AG04449 (cell line): ENCODE measurements at regions not wholly inside any gene's neighbourhood (a gene's known extent, or its start where the extent isn't known, plus 50 kb on each side); places are given as distances from the start of the nearest gene placed in this dataset.
"Not testable (repeated sequence)": the region's sequence is repeated elsewhere in the genome, so short reads cannot be mapped to it uniquely, and the experiment has no call there.

Experiments used
- CTCF ChIA-PET: fragments of 350-600 bp; formaldehyde crosslinking; extraction: SDS; loops from one replicate; lab custom pipeline; 2021; ENCODE audit warnings: antibody characterized with exemption; lab: Yijun Ruan, JAX
- POLR2A ChIA-PET: fragments of 400-600, 350-600 bp; formaldehyde crosslinking; extraction: SDS; loops from one replicate; lab custom pipeline; 2020; ENCODE audit warnings: antibody characterized with exemption, inconsistent platforms; lab: Yijun Ruan, JAX
- DNase-seq: peaks from one replicate; pipeline ENCODE4 v3.0.0-alpha.2; 2010; ENCODE audit warnings: low read depth, low spot score
- H3K4me3 ChIP-seq: 2 replicates; pipeline ENCODE4 v1.5.1; 2011; ENCODE audit warnings: low read depth, mild to moderate bottlenecking, control low read depth, low read length
- CTCF ChIP-seq: IDR thresholded peaks from one replicate; pipeline ENCODE4 v1.5.1; 2011; ENCODE audit warnings: mild to moderate bottlenecking, moderate library complexity, low read length, control low read depth, inconsistent platforms; ENCODE audit not compliant: insufficient read depth; ENCODE audit errors: missing control alignments

GRCh38 chr4:147157860-147158701 is 212.4 kb upstream of the TTC29 start:
- ChIA-PET POLR2A (interaction anchor here (0.6 kb wide), 1 partner anchor 323 kb away, joined by 3 read pairs; the partner anchor contains the start of gene EDNRA), CTCF (interaction anchor here (0.8 to 6.1 kb wide), 7 partner anchors 12 to 440 kb away, joined by 3 to 114 read pairs (median 3); no protein-coding TSS in a partner anchor)
- TF ChIP-seq CTCF: no peak
- peak overlapping the region; percentile 59 for H3K4me3 ChIP-seq
- no peak for DNase-seq

- DNase-seq: peak; percentile 19
- ChIA-PET CTCF (interaction anchor here (0.6 to 6.1 kb wide), 31 partner anchors 9 to 444 kb away, joined by 3 to 114 read pairs (median 4); partner anchors contain the start of gene EDNRA), POLR2A (interaction anchor here (0.9 kb wide), 1 partner anchor 320 kb away, joined by 3 read pairs; the partner anchor contains the start of gene EDNRA)
- TF ChIP-seq CTCF: peak; percentile 76
- H3K4me3 ChIP-seq: no peak overlapping the region
Observed at GRCh38 chr4:147160908-147161513, 215.3 kb upstream of the TTC29 start.

GRCh38 chr4:147163311-147163710 is 217.6 kb upstream of the TTC29 start:
- ChIA-PET POLR2A (no interaction called here), CTCF (interaction anchor here (1.0 to 6.1 kb wide), 8 partner anchors 10 to 427 kb away, joined by 3 to 114 read pairs (median 4); no protein-coding TSS in a partner anchor)
- no peak overlapping the region for H3K4me3 ChIP-seq
- TF ChIP-seq CTCF: no peak
- no peak for DNase-seq

- DNase-seq, POLR2A ChIA-PET: not testable (repeated sequence)
- CTCF ChIA-PET: interaction anchor here (1.0 kb wide), 1 partner anchor 19 kb away, joined by 3 read pairs; no protein-coding TSS in a partner anchor
Observed at GRCh38 chr4:147168200-147168599, 222.5 kb upstream of the TTC29 start.

GRCh38 chr4:147173322-147173721 is 227.7 kb upstream of the TTC29 start:
- TF ChIP-seq CTCF: no peak
- no peak overlapping the region for H3K4me3 ChIP-seq
- CTCF ChIA-PET: interaction anchor here (0.6 to 4.4 kb wide), 3 partner anchors 10 to 693 kb away, joined by 3 to 28 read pairs (median 3); no protein-coding TSS in a partner anchor
- no peak for DNase-seq
- POLR2A ChIA-PET: no interaction called here

More at GRCh38 chr4:147168200-147168599, 222.5 kb upstream of the TTC29 start:
- H3K4me3 ChIP-seq: not testable (repeated sequence)

- TF ChIP-seq CTCF: no peak
- ChIA-PET CTCF (interaction anchor here (0.6 to 1.0 kb wide), 3 partner anchors 10 to 692 kb away, joined by 3 read pairs; no protein-coding TSS in a partner anchor), POLR2A (no interaction called here)
- no peak for DNase-seq
- H3K4me3 ChIP-seq: no peak overlapping the region
Observed at GRCh38 chr4:147173797-147174432, 228.3 kb upstream of the TTC29 start.
